ENCODE measurements at regions not wholly inside any gene's neighbourhood (a gene's known extent, or its start where the extent isn't known, plus 50 kb on each side); places are given as distances from the start of the nearest gene placed in this dataset.

- TF ChIP-seq CTCF (conservative IDR thresholded peaks at IDR 0.05) (no peak), ZFX (IDR thresholded peaks at IDR 0.05) (no peak)
Measured at GRCh38 chr1:61519631-61520030, 205.3 kb downstream of the TM2D1 start.

All from C4-2B (cell line).